Activated T-helper 1 cell treated with anti-CD3 and anti-CD28 coated beads, Interleukin-12 subunit alpha, Interleukin-12 subunit beta, Interleukin-2, Interleukin-4 antibody, amounts not matched to agents 30 ng/mL and 10 ng/mL and 1 ng/mL, durations not matched to agents 14 hours and 24 hours and 36 hours (primary cell): ENCODE measurements at regions not wholly inside any gene's neighbourhood (a gene's known extent, or its start where the extent isn't known, plus 50 kb on each side); places are given as distances from the start of the nearest gene placed in this dataset.

Experiments used
- DNase-seq: peaks from one replicate; pipeline ENCODE4 v3.0.0; 2021; ENCODE audit warnings: low spot score
- H3K27ac Mint-ChIP-seq: one replicate; pipeline ENCODE4 v1.8.0; 2021; ENCODE audit warnings: mild to moderate bottlenecking, mixed read lengths
- H3K27me3 Mint-ChIP-seq: one replicate; pipeline ENCODE4 v1.8.0; 2022; ENCODE audit warnings: mild to moderate bottlenecking, moderate library complexity, mixed read lengths; ENCODE audit not compliant: insufficient read depth
- H3K36me3 Mint-ChIP-seq: one replicate; pipeline ENCODE4 v1.8.0; 2021; ENCODE audit warnings: low read depth, mixed read lengths
- H3K4me1 Mint-ChIP-seq: one replicate; pipeline ENCODE4 v1.8.0; 2021; ENCODE audit warnings: low read depth, mixed read lengths
- H3K4me3 Mint-ChIP-seq: one replicate; pipeline ENCODE4 v1.8.0; 2021; ENCODE audit warnings: mild to moderate bottlenecking, moderate library complexity, mixed read lengths
- H3K9me3 Mint-ChIP-seq: one replicate; pipeline ENCODE4 v1.8.0; 2021; ENCODE audit warnings: mixed read lengths
- intact Hi-C: fragments of 100-400 bp; cut with micrococcal nuclease; formaldehyde crosslinking; loops from one replicate; pipeline ENCODE4 v1.15.1; 2024

DNA sequence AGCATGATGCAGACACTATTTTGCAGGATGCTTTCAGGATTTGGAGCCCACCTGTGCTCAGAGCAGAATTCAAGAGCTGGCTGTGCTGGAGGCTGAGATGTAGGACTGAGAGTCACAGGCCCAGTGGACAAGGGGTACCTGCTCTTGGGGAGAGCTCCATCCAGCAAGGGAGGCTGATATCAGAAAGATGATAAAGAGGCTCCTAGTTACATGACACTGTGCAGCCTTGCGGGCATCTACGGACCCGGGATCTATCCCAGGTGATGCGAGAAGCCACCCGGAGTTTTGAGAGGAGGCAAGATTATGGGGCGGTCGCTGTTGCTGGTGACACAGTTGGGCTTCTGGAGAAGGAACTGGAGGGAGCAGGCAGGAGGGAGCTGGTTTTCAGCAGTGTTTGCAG is 579.0 kb downstream of the TBC1D22A start:
- no peak overlapping the region for H3K27ac Mint-ChIP-seq
- no peaks in the 10 kb centered on the region for H3K4me1 Mint-ChIP-seq
- H3K4me3 Mint-ChIP-seq, result no peak overlapping the region
- intact Hi-C loops, result no loop called here
- no peaks in the 10 kb centered on the region for H3K9me3 Mint-ChIP-seq
- no peaks in the 10 kb centered on the region for H3K27me3 Mint-ChIP-seq
- no peaks in the 10 kb centered on the region for H3K36me3 Mint-ChIP-seq
- DNase-seq, result no peak

- no peaks in the 10 kb centered on the region for H3K36me3 Mint-ChIP-seq
These were observed 578.5 kb downstream of the TBC1D22A start for GRCh38 chr22:47340851-47341436.

DNA sequence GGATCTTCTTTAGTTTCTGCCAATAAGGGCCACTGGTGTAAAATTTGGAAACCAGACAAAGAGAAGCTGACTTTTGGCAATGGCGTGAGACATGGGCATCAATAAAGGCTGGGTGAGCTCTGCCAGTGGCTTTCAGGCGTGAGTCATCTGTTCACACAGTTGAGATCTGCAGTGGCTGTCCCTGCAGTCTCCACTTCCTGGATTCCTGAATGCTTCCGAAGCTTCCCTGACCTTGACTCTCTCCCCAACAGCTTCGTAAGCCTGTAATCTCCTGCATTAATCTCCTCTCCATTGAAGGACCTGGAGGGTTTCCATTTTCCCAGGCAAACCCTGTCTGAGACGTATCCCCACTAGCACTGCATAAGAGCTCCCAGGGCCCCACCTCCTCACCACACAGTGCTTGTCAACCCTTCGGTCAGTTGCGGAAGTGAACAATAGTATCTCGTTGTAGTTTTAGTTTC is 574.7 kb downstream of the TBC1D22A start:
- Mint-ChIP-seq H3K9me3 (peaks cover 6% of the 10 kb centered on the region), H3K4me3 (no peak overlapping the region), H3K27me3 (no peaks in the 10 kb centered on the region), H3K4me1 (no peaks in the 10 kb centered on the region), H3K27ac (no peak overlapping the region), H3K36me3 (no peaks in the 10 kb centered on the region)
- no peak for DNase-seq
- intact Hi-C loops, result no loop called here

More at GRCh38 chr22:47340851-47341436, 578.5 kb downstream of the TBC1D22A start:
- H3K27ac Mint-ChIP-seq, result no peak overlapping the region
- H3K4me3 Mint-ChIP-seq, result no peak overlapping the region
- H3K27me3 Mint-ChIP-seq, result no peaks in the 10 kb centered on the region
- no peak for DNase-seq
- no peaks in the 10 kb centered on the region for H3K4me1 Mint-ChIP-seq
- no peaks in the 10 kb centered on the region for H3K9me3 Mint-ChIP-seq
- intact Hi-C loops, result no loop called here

DNA sequence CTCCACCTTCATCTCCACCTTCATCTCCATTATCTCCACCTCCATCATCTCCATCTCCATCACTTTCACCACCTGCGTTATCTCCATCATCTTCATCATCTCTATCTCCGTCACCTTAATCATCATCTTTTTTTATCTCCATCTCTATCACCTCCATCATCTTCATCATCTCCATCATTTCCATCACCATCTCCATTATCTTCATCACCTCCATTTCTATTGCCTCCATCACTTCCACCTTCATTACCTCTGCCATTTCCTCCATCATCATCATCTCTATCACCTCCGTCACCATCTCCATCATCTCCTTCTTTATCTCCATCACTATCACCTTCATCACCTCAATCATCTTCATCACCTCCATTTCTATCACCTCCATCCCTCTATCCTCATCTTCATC is 573.5 kb downstream of the TBC1D22A start:
- intact Hi-C loops, result no loop called here
- Mint-ChIP-seq H3K4me3 (no peak overlapping the region), H3K4me1 (no peaks in the 10 kb centered on the region), H3K36me3 (no peaks in the 10 kb centered on the region), H3K27me3 (no peaks in the 10 kb centered on the region), H3K27ac (no peak overlapping the region), H3K9me3 (peaks cover 10% of the 10 kb centered on the region)
- DNase-seq, result no peak

GRCh38 chr22:47335460-47335859 is 573.0 kb downstream of the TBC1D22A start:
- intact Hi-C loops, result no loop called here
- peaks cover 10% of the 10 kb centered on the region for H3K9me3 Mint-ChIP-seq
- H3K27ac Mint-ChIP-seq, result no peak overlapping the region
- no peak overlapping the region for H3K4me3 Mint-ChIP-seq
- H3K27me3 Mint-ChIP-seq, result no peaks in the 10 kb centered on the region
- H3K36me3 Mint-ChIP-seq, result no peaks in the 10 kb centered on the region
- DNase-seq, result no peak
- no peaks in the 10 kb centered on the region for H3K4me1 Mint-ChIP-seq

DNA sequence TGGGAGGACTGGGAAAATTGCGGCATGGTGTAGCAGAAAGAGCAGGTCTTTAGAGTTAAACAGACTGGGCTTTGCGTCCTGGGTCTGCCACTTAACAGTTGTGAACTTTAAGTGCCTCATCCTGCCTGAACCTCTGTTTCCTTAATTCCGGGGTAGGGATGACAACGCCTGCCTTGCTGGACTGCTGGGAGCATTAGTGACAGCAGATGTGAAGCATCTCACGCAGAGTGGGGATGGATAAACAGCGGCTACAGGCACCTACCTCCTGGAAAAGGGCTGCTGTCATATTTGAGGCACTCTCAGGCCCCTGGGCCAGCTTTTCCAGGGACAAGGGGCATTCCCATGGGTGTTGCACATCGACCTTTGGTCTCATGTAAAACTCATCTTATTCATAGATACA is 572.2 kb downstream of the TBC1D22A start:
- DNase-seq, result no peak
- Mint-ChIP-seq H3K27ac (no peak overlapping the region), H3K9me3 (peaks cover 10% of the 10 kb centered on the region), H3K4me3 (no peak overlapping the region), H3K4me1 (no peaks in the 10 kb centered on the region), H3K36me3 (no peaks in the 10 kb centered on the region), H3K27me3 (no peaks in the 10 kb centered on the region)
- intact Hi-C loops, result no loop called here

- Mint-ChIP-seq H3K4me1 (no peaks in the 10 kb centered on the region), H3K9me3 (peaks cover 10% of the 10 kb centered on the region), H3K36me3 (no peaks in the 10 kb centered on the region), H3K27me3 (no peaks in the 10 kb centered on the region), H3K4me3 (no peak overlapping the region), H3K27ac (no peak overlapping the region)
- intact Hi-C loops, result no loop called here
- DNase-seq, result no peak
These were observed 571.2 kb downstream of the TBC1D22A start for GRCh38 chr22:47333625-47334024.

GRCh38 chr22:47332246-47332980 is 570.0 kb downstream of the TBC1D22A start:
- H3K4me3 Mint-ChIP-seq, result no peak overlapping the region
- H3K27me3 Mint-ChIP-seq, result no peaks in the 10 kb centered on the region
- peaks cover 10% of the 10 kb centered on the region for H3K9me3 Mint-ChIP-seq
- intact Hi-C loops, result no loop called here
- no peak overlapping the region for H3K27ac Mint-ChIP-seq
- H3K36me3 Mint-ChIP-seq, result no peaks in the 10 kb centered on the region
- DNase-seq, result no peak
- no peaks in the 10 kb centered on the region for H3K4me1 Mint-ChIP-seq

GRCh38 chr22:47331750-47332149 is 569.3 kb downstream of the TBC1D22A start:
- Mint-ChIP-seq H3K9me3 (peaks cover 10% of the 10 kb centered on the region), H3K27me3 (no peaks in the 10 kb centered on the region), H3K36me3 (no peaks in the 10 kb centered on the region), H3K4me3 (no peak overlapping the region), H3K4me1 (no peaks in the 10 kb centered on the region), H3K27ac (no peak overlapping the region)
- intact Hi-C loops, result no loop called here
- no peak for DNase-seq

DNA sequence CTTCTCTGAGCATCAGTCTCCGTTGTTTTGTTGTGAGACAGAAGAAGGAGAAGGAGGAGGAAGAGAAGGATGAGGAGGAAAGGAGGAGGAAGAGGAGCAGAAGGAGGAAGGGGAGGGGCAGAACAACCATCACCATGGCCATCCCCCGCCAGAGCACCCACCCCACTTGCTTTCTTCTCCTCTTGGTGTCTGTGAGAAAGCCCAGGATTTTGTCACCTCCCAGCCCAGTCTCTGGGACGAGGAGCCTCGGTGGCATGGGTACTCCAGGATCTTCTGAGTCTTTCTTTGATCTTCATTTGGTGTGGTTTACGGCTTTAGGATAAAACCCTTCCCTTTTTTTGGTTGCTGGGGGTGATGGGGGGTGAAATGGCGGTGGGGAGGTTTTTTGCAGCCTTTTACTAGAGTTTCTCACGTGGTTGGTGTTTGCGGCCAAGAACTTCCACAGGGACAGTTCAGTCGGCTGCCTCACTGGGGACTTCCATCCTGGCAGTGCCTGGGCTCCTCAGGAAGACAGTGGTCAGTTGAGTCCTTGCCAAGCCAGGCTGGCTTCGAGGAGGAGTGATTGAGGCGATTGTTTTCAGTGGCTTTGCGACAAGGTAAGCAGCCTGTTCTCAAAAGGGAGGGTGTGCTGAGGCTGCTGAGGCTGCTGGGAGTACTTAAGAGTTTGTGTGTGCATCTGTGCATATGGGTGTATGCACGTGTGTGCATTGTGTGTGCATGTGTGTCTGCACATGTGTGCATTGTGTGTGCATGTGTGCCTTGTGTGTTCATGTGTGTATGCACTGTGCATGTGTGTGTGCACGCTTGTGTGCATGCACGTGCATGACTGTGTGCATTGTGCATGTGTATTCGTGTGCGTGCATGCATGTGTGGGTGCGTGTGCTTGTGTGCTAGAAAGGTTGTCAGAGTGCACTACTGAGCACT is 567.5 kb downstream of the TBC1D22A start:
- intact Hi-C loops, result no loop called here
- no peak overlapping the region for H3K27ac Mint-ChIP-seq
- no peaks in the 10 kb centered on the region for H3K27me3 Mint-ChIP-seq
- no peak overlapping the region for H3K4me3 Mint-ChIP-seq
- H3K4me1 Mint-ChIP-seq, result no peaks in the 10 kb centered on the region
- H3K9me3 Mint-ChIP-seq, result peaks cover 10% of the 10 kb centered on the region
- H3K36me3 Mint-ChIP-seq, result no peaks in the 10 kb centered on the region
- no peak for DNase-seq

DNA sequence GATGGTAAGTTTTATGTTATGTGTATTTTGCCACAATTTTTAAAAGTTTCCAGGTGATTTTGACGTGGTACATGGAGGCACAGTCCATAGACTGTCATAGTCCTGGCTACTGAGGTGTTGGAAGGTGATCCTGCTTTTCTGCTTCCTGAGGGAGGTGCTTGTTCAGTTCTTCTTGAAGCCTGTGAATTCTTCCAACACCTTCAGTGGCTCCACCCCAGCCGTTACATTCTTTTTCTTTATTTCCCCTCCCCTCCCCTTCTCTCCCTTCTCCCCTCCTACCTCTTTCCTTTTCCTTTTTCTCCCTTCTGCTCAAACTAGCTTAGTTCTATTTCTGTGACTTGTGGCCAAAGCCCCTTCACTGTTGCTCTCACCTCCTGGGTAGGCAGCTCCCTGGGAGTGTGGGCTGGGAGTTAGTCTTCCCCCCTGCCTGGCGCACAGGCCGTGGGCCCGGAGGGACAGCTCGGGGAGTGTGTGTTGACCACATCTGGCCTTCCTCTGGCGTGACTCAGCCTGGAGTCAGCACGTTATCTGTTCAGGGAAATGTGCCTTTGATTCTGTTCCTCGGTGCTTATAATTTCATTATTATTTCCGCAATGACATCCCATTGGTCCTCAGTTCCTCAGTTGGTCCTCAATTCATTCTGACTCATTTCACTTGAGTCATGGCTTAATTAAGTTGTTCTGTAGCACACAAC is 566.2 kb downstream of the TBC1D22A start:
- Mint-ChIP-seq H3K4me3 (no peak overlapping the region), H3K27ac (no peak overlapping the region), H3K27me3 (no peaks in the 10 kb centered on the region), H3K36me3 (no peaks in the 10 kb centered on the region), H3K9me3 (peaks cover 10% of the 10 kb centered on the region), H3K4me1 (no peaks in the 10 kb centered on the region)
- no peak for DNase-seq
- intact Hi-C loops, result no loop called here

- intact Hi-C loops, result no loop called here
- H3K36me3 Mint-ChIP-seq, result no peaks in the 10 kb centered on the region
- H3K27ac Mint-ChIP-seq, result no peak overlapping the region
- no peak overlapping the region for H3K4me3 Mint-ChIP-seq
- H3K4me1 Mint-ChIP-seq, result no peaks in the 10 kb centered on the region
- H3K9me3 Mint-ChIP-seq, result peaks cover 7% of the 10 kb centered on the region
- H3K27me3 Mint-ChIP-seq, result no peaks in the 10 kb centered on the region
- DNase-seq, result no peak
These were observed 564.8 kb downstream of the TBC1D22A start for GRCh38 chr22:47327241-47327640.
